ENCODE measurements at regions not wholly inside any gene's neighbourhood (a gene's known extent, or its start where the extent isn't known, plus 50 kb on each side); places are given as distances from the start of the nearest gene placed in this dataset.
"Not testable (repeated sequence)": the region's sequence is repeated elsewhere in the genome, so short reads cannot be mapped to it uniquely, and the experiment has no call there.

GRCh38 chr4:129842096-129842495, 746.1 kb downstream of the C4orf33 start:
- intact Hi-C loops (cut with DNase I) = no loop called here
- 79 to 83% methylated on average over 4 of the region's 4 CpGs for WGBS, 2 donors
- H3K4me1 ChIP-seq = no peaks in the 10 kb centered on the region
- H3K4me3 ChIP-seq (replicated peaks in 1 of 3) = no peak overlapping the region
- H3K36me3 ChIP-seq = no peaks in the 10 kb centered on the region
- no peak for DNase-seq
- TF ChIP-seq CTCF (IDR thresholded peaks at IDR 0.05) (no peak), POLR2A (IDR thresholded peaks at IDR 0.05) (no peak)
- H3K27me3 ChIP-seq = no peaks in the 10 kb centered on the region
- H3K9me3 ChIP-seq = no peaks in the 10 kb centered on the region
- no peak overlapping the region for H3K27ac ChIP-seq

- 75 to 79% methylated on average over 4 of the region's 4 CpGs for WGBS, 2 donors
- intact Hi-C loops (cut with DNase I) = no loop called here
Observed at GRCh38 chr4:129852434-129852833, 756.5 kb downstream of the C4orf33 start.

GRCh38 chr4:129853685-129854467, 757.9 kb downstream of the C4orf33 start:
- not testable (repeated sequence) for DNase-seq

More at GRCh38 chr4:129852434-129852833, 756.5 kb downstream of the C4orf33 start:
- Histone ChIP-seq H3K27me3 (no peaks in the 10 kb centered on the region), H3K4me1 (no peaks in the 10 kb centered on the region), H3K9me3 (no peaks in the 10 kb centered on the region), H3K36me3 (no peaks in the 10 kb centered on the region), H3K4me3 (replicated peaks in 1 of 3) (no peak overlapping the region), H3K27ac (no peak overlapping the region)
- TF ChIP-seq POLR2A (IDR thresholded peaks at IDR 0.05) (no peak), CTCF (IDR thresholded peaks at IDR 0.05) (no peak)
- DNase-seq = no peak

GRCh38 chr4:129862461-129862860, 766.5 kb downstream of the C4orf33 start:
- Histone ChIP-seq H3K27me3 (no peaks in the 10 kb centered on the region), H3K4me1 (no peaks in the 10 kb centered on the region), H3K36me3 (no peaks in the 10 kb centered on the region), H3K9me3 (no peaks in the 10 kb centered on the region), H3K27ac (no peak overlapping the region), H3K4me3 (replicated peaks in 1 of 3) (no peak overlapping the region)
- 81 to 90% methylated on average over 1 of the region's 1 CpG for WGBS, 2 donors
- TF ChIP-seq POLR2A (IDR thresholded peaks at IDR 0.05) (no peak), CTCF (IDR thresholded peaks at IDR 0.05) (no peak)
- no peak for DNase-seq
- intact Hi-C loops (cut with DNase I) = no loop called here

More at GRCh38 chr4:129853685-129854467, 757.9 kb downstream of the C4orf33 start:
- H3K9me3 ChIP-seq; H3K4me3 ChIP-seq (replicated peaks in 1 of 3); H3K36me3 ChIP-seq; H3K27ac ChIP-seq; H3K27me3 ChIP-seq; intact Hi-C loops (cut with DNase I); H3K4me1 ChIP-seq: not testable (repeated sequence)
- WGBS, 2 donors = 96% methylated on average over 24 to 27 of the region's 27 CpGs

- TF ChIP-seq CTCF (IDR thresholded peaks at IDR 0.05) = no peak
- TF ChIP-seq POLR2A (IDR thresholded peaks at IDR 0.05) = no peak
- no peak overlapping the region for H3K27ac ChIP-seq
- H3K27me3 ChIP-seq = no peaks in the 10 kb centered on the region
- H3K36me3 ChIP-seq = no peaks in the 10 kb centered on the region
- H3K4me1 ChIP-seq = no peaks in the 10 kb centered on the region
- WGBS, 2 donors = 69 to 72% methylated on average over 3 of the region's 3 CpGs
- H3K4me3 ChIP-seq (replicated peaks in 1 of 3) = no peak overlapping the region
- intact Hi-C loops (cut with DNase I) = no loop called here
- no peak for DNase-seq
- no peaks in the 10 kb centered on the region for H3K9me3 ChIP-seq
Observed at GRCh38 chr4:129863206-129863605, 767.3 kb downstream of the C4orf33 start.
